ENCODE measurements at regions not wholly inside any gene's neighbourhood (a gene's known extent, or its start where the extent isn't known, plus 50 kb on each side); places are given as distances from the start of the nearest gene placed in this dataset.

- Histone ChIP-seq H3K4me3 (ENCODE audit: low read length) (no peak overlapping the region), H3K4me1 (ENCODE audit: control insufficient read depth, insufficient read depth, low read length) (no peaks in the 10 kb centered on the region), H3K27me3 (ENCODE audit: control insufficient read depth, insufficient read depth, low read length) (no peaks in the 10 kb centered on the region), H3K36me3 (ENCODE audit: control insufficient read depth, insufficient read depth, low read length) (no peaks in the 10 kb centered on the region), H3K27ac (ENCODE audit: low read length) (no peak overlapping the region), H3K9me3 (replicated peaks; ENCODE audit: control insufficient read depth, low read depth, low read length) (peaks cover 3% of the 10 kb centered on the region)
- no CpG with 5 or more reads among the region's 1 CpG for WGBS (ENCODE audit: insufficient coverage)
- DNase-seq, result no peak
Measured at GRCh38 chr18:30486856-30487255, 555.7 kb downstream of the DSC3 start.

GRCh38 chr18:30485078-30485477, 557.5 kb downstream of the DSC3 start:
- no peaks in the 10 kb centered on the region for H3K4me1 ChIP-seq (ENCODE audit: control insufficient read depth, insufficient read depth, low read length)
- no peaks in the 10 kb centered on the region for H3K36me3 ChIP-seq (ENCODE audit: control insufficient read depth, insufficient read depth, low read length)
- H3K4me3 ChIP-seq (ENCODE audit: low read length), result no peak overlapping the region
- peaks cover 2% of the 10 kb centered on the region for H3K9me3 ChIP-seq (replicated peaks; ENCODE audit: control insufficient read depth, low read depth, low read length)
- WGBS (ENCODE audit: insufficient coverage), result 80% methylated on average over 1 of the region's 2 CpGs
- no peak for DNase-seq
- no peaks in the 10 kb centered on the region for H3K27me3 ChIP-seq (ENCODE audit: control insufficient read depth, insufficient read depth, low read length)
- H3K27ac ChIP-seq (ENCODE audit: low read length), result no peak overlapping the region

- Histone ChIP-seq H3K9me3 (replicated peaks; ENCODE audit: control insufficient read depth, low read depth, low read length) (no peaks in the 10 kb centered on the region), H3K27me3 (ENCODE audit: control insufficient read depth, insufficient read depth, low read length) (no peaks in the 10 kb centered on the region), H3K4me3 (ENCODE audit: low read length) (no peak overlapping the region), H3K36me3 (ENCODE audit: control insufficient read depth, insufficient read depth, low read length) (no peaks in the 10 kb centered on the region), H3K27ac (ENCODE audit: low read length) (no peak overlapping the region), H3K4me1 (ENCODE audit: control insufficient read depth, insufficient read depth, low read length) (no peaks in the 10 kb centered on the region)
- no peak for DNase-seq
- 80% methylated on average over 5 of the region's 8 CpGs for WGBS (ENCODE audit: insufficient coverage)
Measured at GRCh38 chr18:30481871-30482270, 560.7 kb downstream of the DSC3 start.

- Histone ChIP-seq H3K4me1 (ENCODE audit: control insufficient read depth, insufficient read depth, low read length) (no peaks in the 10 kb centered on the region), H3K27me3 (ENCODE audit: control insufficient read depth, insufficient read depth, low read length) (no peaks in the 10 kb centered on the region), H3K27ac (ENCODE audit: low read length) (no peak overlapping the region), H3K4me3 (ENCODE audit: low read length) (no peak overlapping the region), H3K9me3 (replicated peaks; ENCODE audit: control insufficient read depth, low read depth, low read length) (no peaks in the 10 kb centered on the region), H3K36me3 (ENCODE audit: control insufficient read depth, insufficient read depth, low read length) (no peaks in the 10 kb centered on the region)
- WGBS (ENCODE audit: insufficient coverage), result 51% methylated on average over 2 of the region's 4 CpGs
- peak; percentile 74 for DNase-seq
Measured at GRCh38 chr18:30469091-30469490, 573.5 kb downstream of the DSC3 start.

GRCh38 chr18:30465096-30465495, 577.4 kb downstream of the DSC3 start:
- no CpG with 5 or more reads among the region's 3 CpGs for WGBS (ENCODE audit: insufficient coverage)

GRCh38 chr18:30457156-30457555, 585.4 kb downstream of the DSC3 start:
- no peak for DNase-seq
- no peaks in the 10 kb centered on the region for H3K27me3 ChIP-seq (ENCODE audit: control insufficient read depth, insufficient read depth, low read length)
- no peaks in the 10 kb centered on the region for H3K9me3 ChIP-seq (replicated peaks; ENCODE audit: control insufficient read depth, low read depth, low read length)
- no CpG with 5 or more reads among the region's 1 CpG for WGBS (ENCODE audit: insufficient coverage)
- no peaks in the 10 kb centered on the region for H3K4me1 ChIP-seq (ENCODE audit: control insufficient read depth, insufficient read depth, low read length)
- no peak overlapping the region for H3K27ac ChIP-seq (ENCODE audit: low read length)
- no peaks in the 10 kb centered on the region for H3K36me3 ChIP-seq (ENCODE audit: control insufficient read depth, insufficient read depth, low read length)
- no peak overlapping the region for H3K4me3 ChIP-seq (ENCODE audit: low read length)

More at GRCh38 chr18:30465096-30465495, 577.4 kb downstream of the DSC3 start:
- Histone ChIP-seq H3K9me3 (replicated peaks; ENCODE audit: control insufficient read depth, low read depth, low read length) (no peaks in the 10 kb centered on the region), H3K4me3 (ENCODE audit: low read length) (no peak overlapping the region), H3K27ac (ENCODE audit: low read length) (peak overlapping the region; percentile 13), H3K4me1 (ENCODE audit: control insufficient read depth, insufficient read depth, low read length) (no peaks in the 10 kb centered on the region), H3K36me3 (ENCODE audit: control insufficient read depth, insufficient read depth, low read length) (no peaks in the 10 kb centered on the region), H3K27me3 (ENCODE audit: control insufficient read depth, insufficient read depth, low read length) (no peaks in the 10 kb centered on the region)
- DNase-seq, result peak; percentile 90

GRCh38 chr18:30455741-30456140, 586.8 kb downstream of the DSC3 start:
- Histone ChIP-seq H3K27ac (ENCODE audit: low read length) (no peak overlapping the region), H3K9me3 (replicated peaks; ENCODE audit: control insufficient read depth, low read depth, low read length) (no peaks in the 10 kb centered on the region), H3K4me1 (ENCODE audit: control insufficient read depth, insufficient read depth, low read length) (no peaks in the 10 kb centered on the region), H3K4me3 (ENCODE audit: low read length) (no peak overlapping the region), H3K36me3 (ENCODE audit: control insufficient read depth, insufficient read depth, low read length) (no peaks in the 10 kb centered on the region), H3K27me3 (ENCODE audit: control insufficient read depth, insufficient read depth, low read length) (no peaks in the 10 kb centered on the region)
- no CpG with 5 or more reads among the region's 2 CpGs for WGBS (ENCODE audit: insufficient coverage)
- no peak for DNase-seq

- Histone ChIP-seq H3K27me3 (ENCODE audit: control insufficient read depth, insufficient read depth, low read length) (no peaks in the 10 kb centered on the region), H3K27ac (ENCODE audit: low read length) (no peak overlapping the region), H3K9me3 (replicated peaks; ENCODE audit: control insufficient read depth, low read depth, low read length) (no peaks in the 10 kb centered on the region), H3K4me3 (ENCODE audit: low read length) (no peak overlapping the region), H3K36me3 (ENCODE audit: control insufficient read depth, insufficient read depth, low read length) (no peaks in the 10 kb centered on the region), H3K4me1 (ENCODE audit: control insufficient read depth, insufficient read depth, low read length) (no peaks in the 10 kb centered on the region)
- no peak for DNase-seq
- WGBS (ENCODE audit: insufficient coverage), result no CpG with 5 or more reads among the region's 4 CpGs
Measured at GRCh38 chr18:30454920-30455319, 587.6 kb downstream of the DSC3 start.

- no peaks in the 10 kb centered on the region for H3K27me3 ChIP-seq (ENCODE audit: control insufficient read depth, insufficient read depth, low read length)
- no peak overlapping the region for H3K27ac ChIP-seq (ENCODE audit: low read length)
- no peaks in the 10 kb centered on the region for H3K36me3 ChIP-seq (ENCODE audit: control insufficient read depth, insufficient read depth, low read length)
- H3K4me3 ChIP-seq (ENCODE audit: low read length), result no peak overlapping the region
- H3K4me1 ChIP-seq (ENCODE audit: control insufficient read depth, insufficient read depth, low read length), result no peaks in the 10 kb centered on the region
- H3K9me3 ChIP-seq (replicated peaks; ENCODE audit: control insufficient read depth, low read depth, low read length), result no peaks in the 10 kb centered on the region
- no peak for DNase-seq
Measured at GRCh38 chr18:30451981-30452380, 590.6 kb downstream of the DSC3 start.

- DNase-seq, result no peak
- WGBS (ENCODE audit: insufficient coverage), result 60% methylated on average over 1 of the region's 2 CpGs
Measured at GRCh38 chr18:30450927-30451326, 591.6 kb downstream of the DSC3 start.

GRCh38 chr18:30446605-30447004, 595.9 kb downstream of the DSC3 start:
- Histone ChIP-seq H3K27ac (ENCODE audit: low read length) (no peak overlapping the region), H3K4me3 (ENCODE audit: low read length) (no peak overlapping the region), H3K27me3 (ENCODE audit: control insufficient read depth, insufficient read depth, low read length) (no peaks in the 10 kb centered on the region), H3K4me1 (ENCODE audit: control insufficient read depth, insufficient read depth, low read length) (no peaks in the 10 kb centered on the region), H3K36me3 (ENCODE audit: control insufficient read depth, insufficient read depth, low read length) (no peaks in the 10 kb centered on the region), H3K9me3 (replicated peaks; ENCODE audit: control insufficient read depth, low read depth, low read length) (no peaks in the 10 kb centered on the region)
- no peak for DNase-seq
- 53% methylated on average over 2 of the region's 6 CpGs for WGBS (ENCODE audit: insufficient coverage)

More at GRCh38 chr18:30450927-30451326, 591.6 kb downstream of the DSC3 start:
- Histone ChIP-seq H3K27me3 (ENCODE audit: control insufficient read depth, insufficient read depth, low read length) (no peaks in the 10 kb centered on the region), H3K4me1 (ENCODE audit: control insufficient read depth, insufficient read depth, low read length) (no peaks in the 10 kb centered on the region), H3K9me3 (replicated peaks; ENCODE audit: control insufficient read depth, low read depth, low read length) (no peaks in the 10 kb centered on the region), H3K36me3 (ENCODE audit: control insufficient read depth, insufficient read depth, low read length) (no peaks in the 10 kb centered on the region), H3K27ac (ENCODE audit: low read length) (no peak overlapping the region), H3K4me3 (ENCODE audit: low read length) (no peak overlapping the region)

Measured in muscle of leg (tissue), 3 donors.